PFSK-1 (cell line): ENCODE measurements at regions not wholly inside any gene's neighbourhood (a gene's known extent, or its start where the extent isn't known, plus 50 kb on each side); places are given as distances from the start of the nearest gene placed in this dataset.

ENCODE experiments used
- FOXP2 ChIP-seq: optimal IDR thresholded peaks from 2 replicates; pipeline ENCODE3; 2011; ENCODE audit warnings: borderline replicate concordance, control low read depth, inconsistent platforms; ENCODE audit not compliant: insufficient read depth; ENCODE audit errors: extremely low read length, extremely low read depth
- POLR2AphosphoS5 ChIP-seq: IDR thresholded peaks from 2 replicates; pipeline ENCODE4 v1.6.1; 2012; ENCODE audit warnings: low read depth, mild to moderate bottlenecking, control low read depth, low read length, moderate library complexity
- SIN3A ChIP-seq: IDR thresholded peaks from 2 replicates; pipeline ENCODE4 v1.6.1; 2012; ENCODE audit warnings: mild to moderate bottlenecking, low read length, moderate library complexity, borderline replicate concordance; ENCODE audit not compliant: insufficient read depth
- TAF1 ChIP-seq: IDR thresholded peaks from 2 replicates; pipeline ENCODE4 v1.6.1; 2012; ENCODE audit warnings: low read length, control low read depth, borderline replicate concordance; ENCODE audit not compliant: insufficient read depth
- TF ChIP-seq, protein P1 (sequence below), 2 experiments: IDR thresholded peaks; 2 replicates each; pipeline versions ENCODE4 v1.6.1 to v1.8.0; 2011 to 2012; ENCODE audit warnings: low read depth in 2 of 2, low read length in 2 of 2, control low read depth in 1 of 2, inconsistent platforms in 1 of 2, mild to moderate bottlenecking in 1 of 2, moderate library complexity in 1 of 2; ENCODE audit not compliant: insufficient read depth in 1 of 2

DNA sequence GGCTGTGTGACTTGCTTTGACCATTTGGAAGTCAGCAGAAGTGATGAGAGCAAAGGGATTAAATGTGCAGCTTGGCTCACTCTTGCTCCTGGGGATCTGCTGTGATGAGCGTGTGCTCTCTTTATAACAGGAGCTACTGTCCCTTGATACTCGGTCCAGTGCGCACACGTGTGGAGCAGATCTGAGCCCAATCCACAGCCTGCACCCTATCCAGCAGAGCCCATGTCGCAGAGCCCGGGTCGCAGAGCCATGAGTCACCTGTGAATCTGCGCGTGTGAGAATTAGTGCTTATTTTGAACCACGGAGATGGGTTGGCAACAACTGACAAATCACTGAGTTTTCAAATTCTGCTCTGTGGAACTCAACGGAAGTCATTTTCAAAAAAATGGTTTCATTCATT, 291.0 kb upstream of the SULF2 start:
- TF ChIP-seq TAF1 (no peak), SIN3A (no peak), POLR2AphosphoS5 (no peak), FOXP2 (no peak)
- TF ChIP-seq, protein P1, sequence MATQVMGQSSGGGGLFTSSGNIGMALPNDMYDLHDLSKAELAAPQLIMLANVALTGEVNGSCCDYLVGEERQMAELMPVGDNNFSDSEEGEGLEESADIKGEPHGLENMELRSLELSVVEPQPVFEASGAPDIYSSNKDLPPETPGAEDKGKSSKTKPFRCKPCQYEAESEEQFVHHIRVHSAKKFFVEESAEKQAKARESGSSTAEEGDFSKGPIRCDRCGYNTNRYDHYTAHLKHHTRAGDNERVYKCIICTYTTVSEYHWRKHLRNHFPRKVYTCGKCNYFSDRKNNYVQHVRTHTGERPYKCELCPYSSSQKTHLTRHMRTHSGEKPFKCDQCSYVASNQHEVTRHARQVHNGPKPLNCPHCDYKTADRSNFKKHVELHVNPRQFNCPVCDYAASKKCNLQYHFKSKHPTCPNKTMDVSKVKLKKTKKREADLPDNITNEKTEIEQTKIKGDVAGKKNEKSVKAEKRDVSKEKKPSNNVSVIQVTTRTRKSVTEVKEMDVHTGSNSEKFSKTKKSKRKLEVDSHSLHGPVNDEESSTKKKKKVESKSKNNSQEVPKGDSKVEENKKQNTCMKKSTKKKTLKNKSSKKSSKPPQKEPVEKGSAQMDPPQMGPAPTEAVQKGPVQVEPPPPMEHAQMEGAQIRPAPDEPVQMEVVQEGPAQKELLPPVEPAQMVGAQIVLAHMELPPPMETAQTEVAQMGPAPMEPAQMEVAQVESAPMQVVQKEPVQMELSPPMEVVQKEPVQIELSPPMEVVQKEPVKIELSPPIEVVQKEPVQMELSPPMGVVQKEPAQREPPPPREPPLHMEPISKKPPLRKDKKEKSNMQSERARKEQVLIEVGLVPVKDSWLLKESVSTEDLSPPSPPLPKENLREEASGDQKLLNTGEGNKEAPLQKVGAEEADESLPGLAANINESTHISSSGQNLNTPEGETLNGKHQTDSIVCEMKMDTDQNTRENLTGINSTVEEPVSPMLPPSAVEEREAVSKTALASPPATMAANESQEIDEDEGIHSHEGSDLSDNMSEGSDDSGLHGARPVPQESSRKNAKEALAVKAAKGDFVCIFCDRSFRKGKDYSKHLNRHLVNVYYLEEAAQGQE (IDR thresholded peaks at IDR 0.05; ENCODE audit: insufficient read depth in 1 of 2, low read depth in 2 of 2, low read length in 2 of 2): no peak
